Liver (tissue), 3 donors: ENCODE measurements at regions not wholly inside any gene's neighbourhood (a gene's known extent, or its start where the extent isn't known, plus 50 kb on each side); places are given as distances from the start of the nearest gene placed in this dataset.

Source experiments
- EGR1 ChIP-seq, 2 donors: IDR thresholded peaks; 2 replicates each; pipeline ENCODE4 v1.6.1; 2016 to 2018; ENCODE audit warnings: antibody characterized with exemption in 2 of 2, low read depth in 2 of 2
- FOXA1 ChIP-seq: IDR thresholded peaks from 2 replicates; pipeline ENCODE4 v1.6.1; 2016; ENCODE audit warnings: antibody characterized with exemption
- GABPA ChIP-seq, 2 donors: IDR thresholded peaks in 1 of 2; conservative IDR thresholded peaks in 1 of 2; 2 replicates each; pipeline ENCODE4 v1.6.1; 2016; ENCODE audit warnings: antibody characterized with exemption in 2 of 2, mild to moderate bottlenecking in 1 of 2, moderate library complexity in 1 of 2
- HNF4A ChIP-seq, 2 donors: conservative IDR thresholded peaks; 2 replicates each; pipeline ENCODE4 v1.6.1; 2016; ENCODE audit warnings: antibody characterized with exemption in 2 of 2, mild to moderate bottlenecking in 2 of 2
- NR2F2 ChIP-seq: IDR thresholded peaks from 2 replicates; pipeline ENCODE4 v1.6.1; 2016; ENCODE audit warnings: antibody characterized with exemption
- RAD21 ChIP-seq, 2 donors: IDR thresholded peaks; 2 replicates each; pipeline ENCODE4 v1.6.1; 2016; ENCODE audit warnings: antibody characterized with exemption in 2 of 2, mild to moderate bottlenecking in 2 of 2
- SP1 ChIP-seq: IDR thresholded peaks from 2 replicates; pipeline ENCODE4 v1.6.1; 2018; ENCODE audit warnings: antibody characterized with exemption, mild to moderate bottlenecking
- TAF1 ChIP-seq: conservative IDR thresholded peaks from 2 replicates; pipeline ENCODE4 v1.6.1; 2016; ENCODE audit warnings: antibody characterized with exemption, mild to moderate bottlenecking
- YY1 ChIP-seq: IDR thresholded peaks from 2 replicates; pipeline ENCODE4 v1.6.1; 2016; ENCODE audit warnings: antibody characterized with exemption, mild to moderate bottlenecking
- TF ChIP-seq, protein P1 (sequence below): IDR thresholded peaks from 2 replicates; pipeline ENCODE4 v1.6.1; 2016; ENCODE audit warnings: antibody characterized with exemption
- TF ChIP-seq, protein P2 (sequence below): fragments of 150-350 bp; IDR thresholded peaks from 2 replicates; pipeline ENCODE4 v1.5.1; 2017; ENCODE audit warnings: improper control_type of control experiment, low read depth, low read length; ENCODE audit not compliant: missing input control
- TF ChIP-seq, protein P3 (sequence below): IDR thresholded peaks from 2 replicates; pipeline ENCODE4 v1.6.1; 2016; ENCODE audit warnings: antibody characterized with exemption
- TF ChIP-seq, protein P4 (sequence below): IDR thresholded peaks from 2 replicates; pipeline ENCODE4 v1.6.1; 2016; ENCODE audit warnings: antibody characterized with exemption, mild to moderate bottlenecking
- TF ChIP-seq, protein P5 (sequence below): IDR thresholded peaks from 2 replicates; pipeline ENCODE4 v1.6.1; 2016; ENCODE audit warnings: antibody characterized with exemption
- donor health status: healthy.
- donor health status: healthy.

- TF ChIP-seq TAF1: no peak
- TF ChIP-seq, protein P1, sequence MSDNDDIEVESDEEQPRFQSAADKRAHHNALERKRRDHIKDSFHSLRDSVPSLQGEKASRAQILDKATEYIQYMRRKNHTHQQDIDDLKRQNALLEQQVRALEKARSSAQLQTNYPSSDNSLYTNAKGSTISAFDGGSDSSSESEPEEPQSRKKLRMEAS: no peak
- TF ChIP-seq FOXA1: no peak
- TF ChIP-seq, protein P2, sequence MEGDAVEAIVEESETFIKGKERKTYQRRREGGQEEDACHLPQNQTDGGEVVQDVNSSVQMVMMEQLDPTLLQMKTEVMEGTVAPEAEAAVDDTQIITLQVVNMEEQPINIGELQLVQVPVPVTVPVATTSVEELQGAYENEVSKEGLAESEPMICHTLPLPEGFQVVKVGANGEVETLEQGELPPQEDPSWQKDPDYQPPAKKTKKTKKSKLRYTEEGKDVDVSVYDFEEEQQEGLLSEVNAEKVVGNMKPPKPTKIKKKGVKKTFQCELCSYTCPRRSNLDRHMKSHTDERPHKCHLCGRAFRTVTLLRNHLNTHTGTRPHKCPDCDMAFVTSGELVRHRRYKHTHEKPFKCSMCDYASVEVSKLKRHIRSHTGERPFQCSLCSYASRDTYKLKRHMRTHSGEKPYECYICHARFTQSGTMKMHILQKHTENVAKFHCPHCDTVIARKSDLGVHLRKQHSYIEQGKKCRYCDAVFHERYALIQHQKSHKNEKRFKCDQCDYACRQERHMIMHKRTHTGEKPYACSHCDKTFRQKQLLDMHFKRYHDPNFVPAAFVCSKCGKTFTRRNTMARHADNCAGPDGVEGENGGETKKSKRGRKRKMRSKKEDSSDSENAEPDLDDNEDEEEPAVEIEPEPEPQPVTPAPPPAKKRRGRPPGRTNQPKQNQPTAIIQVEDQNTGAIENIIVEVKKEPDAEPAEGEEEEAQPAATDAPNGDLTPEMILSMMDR: no peak
- TF ChIP-seq, protein P3, sequence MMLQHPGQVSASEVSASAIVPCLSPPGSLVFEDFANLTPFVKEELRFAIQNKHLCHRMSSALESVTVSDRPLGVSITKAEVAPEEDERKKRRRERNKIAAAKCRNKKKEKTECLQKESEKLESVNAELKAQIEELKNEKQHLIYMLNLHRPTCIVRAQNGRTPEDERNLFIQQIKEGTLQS: no peak
- TF ChIP-seq HNF4A (conservative IDR thresholded peaks at IDR 0.05): no peak
- TF ChIP-seq EGR1 (IDR thresholded peaks at IDR 0.05; ENCODE audit: low read depth in 2 of 2): no peak
- TF ChIP-seq, protein P4, sequence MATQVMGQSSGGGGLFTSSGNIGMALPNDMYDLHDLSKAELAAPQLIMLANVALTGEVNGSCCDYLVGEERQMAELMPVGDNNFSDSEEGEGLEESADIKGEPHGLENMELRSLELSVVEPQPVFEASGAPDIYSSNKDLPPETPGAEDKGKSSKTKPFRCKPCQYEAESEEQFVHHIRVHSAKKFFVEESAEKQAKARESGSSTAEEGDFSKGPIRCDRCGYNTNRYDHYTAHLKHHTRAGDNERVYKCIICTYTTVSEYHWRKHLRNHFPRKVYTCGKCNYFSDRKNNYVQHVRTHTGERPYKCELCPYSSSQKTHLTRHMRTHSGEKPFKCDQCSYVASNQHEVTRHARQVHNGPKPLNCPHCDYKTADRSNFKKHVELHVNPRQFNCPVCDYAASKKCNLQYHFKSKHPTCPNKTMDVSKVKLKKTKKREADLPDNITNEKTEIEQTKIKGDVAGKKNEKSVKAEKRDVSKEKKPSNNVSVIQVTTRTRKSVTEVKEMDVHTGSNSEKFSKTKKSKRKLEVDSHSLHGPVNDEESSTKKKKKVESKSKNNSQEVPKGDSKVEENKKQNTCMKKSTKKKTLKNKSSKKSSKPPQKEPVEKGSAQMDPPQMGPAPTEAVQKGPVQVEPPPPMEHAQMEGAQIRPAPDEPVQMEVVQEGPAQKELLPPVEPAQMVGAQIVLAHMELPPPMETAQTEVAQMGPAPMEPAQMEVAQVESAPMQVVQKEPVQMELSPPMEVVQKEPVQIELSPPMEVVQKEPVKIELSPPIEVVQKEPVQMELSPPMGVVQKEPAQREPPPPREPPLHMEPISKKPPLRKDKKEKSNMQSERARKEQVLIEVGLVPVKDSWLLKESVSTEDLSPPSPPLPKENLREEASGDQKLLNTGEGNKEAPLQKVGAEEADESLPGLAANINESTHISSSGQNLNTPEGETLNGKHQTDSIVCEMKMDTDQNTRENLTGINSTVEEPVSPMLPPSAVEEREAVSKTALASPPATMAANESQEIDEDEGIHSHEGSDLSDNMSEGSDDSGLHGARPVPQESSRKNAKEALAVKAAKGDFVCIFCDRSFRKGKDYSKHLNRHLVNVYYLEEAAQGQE: no peak
- no peak for TF ChIP-seq RAD21 (IDR thresholded peaks at IDR 0.05)
- no peak for TF ChIP-seq SP1
- no peak for TF ChIP-seq GABPA (IDR thresholded peaks at IDR 0.05 in 1 of 2, conservative IDR thresholded peaks at IDR 0.05 in 1 of 2)
- TF ChIP-seq, protein P5, sequence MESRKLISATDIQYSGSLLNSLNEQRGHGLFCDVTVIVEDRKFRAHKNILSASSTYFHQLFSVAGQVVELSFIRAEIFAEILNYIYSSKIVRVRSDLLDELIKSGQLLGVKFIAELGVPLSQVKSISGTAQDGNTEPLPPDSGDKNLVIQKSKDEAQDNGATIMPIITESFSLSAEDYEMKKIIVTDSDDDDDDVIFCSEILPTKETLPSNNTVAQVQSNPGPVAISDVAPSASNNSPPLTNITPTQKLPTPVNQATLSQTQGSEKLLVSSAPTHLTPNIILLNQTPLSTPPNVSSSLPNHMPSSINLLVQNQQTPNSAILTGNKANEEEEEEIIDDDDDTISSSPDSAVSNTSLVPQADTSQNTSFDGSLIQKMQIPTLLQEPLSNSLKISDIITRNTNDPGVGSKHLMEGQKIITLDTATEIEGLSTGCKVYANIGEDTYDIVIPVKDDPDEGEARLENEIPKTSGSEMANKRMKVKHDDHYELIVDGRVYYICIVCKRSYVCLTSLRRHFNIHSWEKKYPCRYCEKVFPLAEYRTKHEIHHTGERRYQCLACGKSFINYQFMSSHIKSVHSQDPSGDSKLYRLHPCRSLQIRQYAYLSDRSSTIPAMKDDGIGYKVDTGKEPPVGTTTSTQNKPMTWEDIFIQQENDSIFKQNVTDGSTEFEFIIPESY: no peak
- TF ChIP-seq YY1: no peak
- TF ChIP-seq NR2F2: no peak
Measured at GRCh38 chr16:54657058-54657708, 273.5 kb upstream of the IRX5 start.
